ENCODE measurements at regions not wholly inside any gene's neighbourhood (a gene's known extent, or its start where the extent isn't known, plus 50 kb on each side); places are given as distances from the start of the nearest gene placed in this dataset.

GRCh38 chr13:65940720-65941119 lies 1289.4 kb downstream of the PCDH9 start:
- Histone ChIP-seq H3K36me3 (ENCODE audit: insufficient read depth, low read length) (no peaks in the 10 kb centered on the region), H3K27ac (ENCODE audit: low read depth, low read length) (no peak overlapping the region), H3K4me2 (ENCODE audit: low read length) (no peak overlapping the region), H4K20me1 (ENCODE audit: insufficient read depth, low read length) (no peaks in the 10 kb centered on the region), H3K9me3 (ENCODE audit: insufficient read depth, low read depth, low read length) (no peaks in the 10 kb centered on the region), H3K4me1 (ENCODE audit: insufficient read depth, low read length) (no peaks in the 10 kb centered on the region), H3K4me3 (ENCODE audit: insufficient read depth, low read depth, low read length) (no peak overlapping the region), H3K79me2 (ENCODE audit: insufficient read depth, low read length) (no peaks in the 10 kb centered on the region), H3K9ac (ENCODE audit: low read length) (no peak overlapping the region), H2AFZ (ENCODE audit: low read depth, low read length) (no peak overlapping the region), H3K27me3 (ENCODE audit: insufficient read depth, low read length) (no peaks in the 10 kb centered on the region)
- Mint-ChIP-seq H3K9me3 (ENCODE audit: unreplicated experiment) (no peaks in the 10 kb centered on the region), H3K27me3 (ENCODE audit: low read depth, unreplicated experiment) (no peaks in the 10 kb centered on the region), H3K27ac (ENCODE audit: unreplicated experiment) (no peak overlapping the region), H3K4me3 (ENCODE audit: unreplicated experiment) (no peak overlapping the region), H3K4me1 (ENCODE audit: low read depth, unreplicated experiment) (no peaks in the 10 kb centered on the region), H3K36me3 (ENCODE audit: low read depth, unreplicated experiment) (no peaks in the 10 kb centered on the region)
- FAIRE-seq (no peak), DNase-seq (ENCODE audit: low read depth) (no peak)
- TF ChIP-seq CTCF (IDR thresholded peaks at IDR 0.05; ENCODE audit: insufficient read depth, low read depth, low read length) = no peak
- no peak for TF ChIP-seq EZH2 (IDR thresholded peaks at IDR 0.05; ENCODE audit: insufficient read depth, low read length)

GRCh38 chr13:65937251-65937650 lies 1292.9 kb downstream of the PCDH9 start:
- FAIRE-seq = no peak
- Histone ChIP-seq H3K9me3 (ENCODE audit: insufficient read depth, low read depth, low read length) (no peaks in the 10 kb centered on the region), H3K27ac (ENCODE audit: low read depth, low read length) (no peak overlapping the region), H4K20me1 (ENCODE audit: insufficient read depth, low read length) (no peaks in the 10 kb centered on the region), H3K4me3 (ENCODE audit: insufficient read depth, low read depth, low read length) (no peak overlapping the region), H3K9ac (ENCODE audit: low read length) (no peak overlapping the region), H3K36me3 (ENCODE audit: insufficient read depth, low read length) (no peaks in the 10 kb centered on the region), H2AFZ (ENCODE audit: low read depth, low read length) (no peak overlapping the region), H3K4me2 (ENCODE audit: low read length) (no peak overlapping the region), H3K4me1 (ENCODE audit: insufficient read depth, low read length) (no peaks in the 10 kb centered on the region), H3K27me3 (ENCODE audit: insufficient read depth, low read length) (no peaks in the 10 kb centered on the region), H3K79me2 (ENCODE audit: insufficient read depth, low read length) (no peaks in the 10 kb centered on the region)
- Mint-ChIP-seq H3K4me3 (ENCODE audit: unreplicated experiment) (no peak overlapping the region), H3K27ac (ENCODE audit: unreplicated experiment) (no peak overlapping the region), H3K27me3 (ENCODE audit: low read depth, unreplicated experiment) (no peaks in the 10 kb centered on the region), H3K4me1 (ENCODE audit: low read depth, unreplicated experiment) (no peaks in the 10 kb centered on the region), H3K36me3 (ENCODE audit: low read depth, unreplicated experiment) (no peaks in the 10 kb centered on the region), H3K9me3 (ENCODE audit: unreplicated experiment) (no peaks in the 10 kb centered on the region)
- TF ChIP-seq CTCF (IDR thresholded peaks at IDR 0.05; ENCODE audit: insufficient read depth, low read depth, low read length) (no peak), EZH2 (IDR thresholded peaks at IDR 0.05; ENCODE audit: insufficient read depth, low read length) (no peak)
- no peak for DNase-seq (ENCODE audit: low read depth)

GRCh38 chr13:65936249-65936648 lies 1293.9 kb downstream of the PCDH9 start:
- Mint-ChIP-seq H3K4me3 (ENCODE audit: unreplicated experiment) (no peak overlapping the region), H3K27ac (ENCODE audit: unreplicated experiment) (no peak overlapping the region), H3K4me1 (ENCODE audit: low read depth, unreplicated experiment) (no peaks in the 10 kb centered on the region), H3K36me3 (ENCODE audit: low read depth, unreplicated experiment) (no peaks in the 10 kb centered on the region), H3K27me3 (ENCODE audit: low read depth, unreplicated experiment) (no peaks in the 10 kb centered on the region), H3K9me3 (ENCODE audit: unreplicated experiment) (no peaks in the 10 kb centered on the region)
- DNase-seq (ENCODE audit: low read depth) (no peak), FAIRE-seq (no peak)
- Histone ChIP-seq H3K36me3 (ENCODE audit: insufficient read depth, low read length) (no peaks in the 10 kb centered on the region), H3K9ac (ENCODE audit: low read length) (no peak overlapping the region), H3K4me2 (ENCODE audit: low read length) (no peak overlapping the region), H3K9me3 (ENCODE audit: insufficient read depth, low read depth, low read length) (no peaks in the 10 kb centered on the region), H3K4me1 (ENCODE audit: insufficient read depth, low read length) (no peaks in the 10 kb centered on the region), H3K27ac (ENCODE audit: low read depth, low read length) (no peak overlapping the region), H3K79me2 (ENCODE audit: insufficient read depth, low read length) (no peaks in the 10 kb centered on the region), H3K4me3 (ENCODE audit: insufficient read depth, low read depth, low read length) (no peak overlapping the region), H3K27me3 (ENCODE audit: insufficient read depth, low read length) (no peaks in the 10 kb centered on the region), H4K20me1 (ENCODE audit: insufficient read depth, low read length) (no peaks in the 10 kb centered on the region), H2AFZ (ENCODE audit: low read depth, low read length) (no peak overlapping the region)
- TF ChIP-seq EZH2 (IDR thresholded peaks at IDR 0.05; ENCODE audit: insufficient read depth, low read length) (no peak), CTCF (IDR thresholded peaks at IDR 0.05; ENCODE audit: insufficient read depth, low read depth, low read length) (no peak)

All from astrocyte (in vitro differentiated cells and primary cell).